ENCODE measurements at regions not wholly inside any gene's neighbourhood (a gene's known extent, or its start where the extent isn't known, plus 50 kb on each side); places are given as distances from the start of the nearest gene placed in this dataset.

- TF ChIP-seq CTCF (IDR thresholded peaks at IDR 0.05; ENCODE audit: low read length) (no peak), EZH2 (optimal IDR thresholded peaks at IDR 0.05; ENCODE audit: low read depth, low read length) (no peak)
These were observed 304.5 kb downstream of the CWC27 start for GRCh38 chr5:65073250-65073661.

Data from MM.1S (cell line).